Small intestine (tissue), 7 donors: ENCODE measurements at regions not wholly inside any gene's neighbourhood (a gene's known extent, or its start where the extent isn't known, plus 50 kb on each side); places are given as distances from the start of the nearest gene placed in this dataset.

Experiments used
- DNase-seq, 2 donors: peaks; one replicate each; pipeline versions ENCODE4 v3.0.0 to v3.0.0-alpha.2; 2013
- FAIRE-seq: peaks from 2 replicates; lab custom pipeline; 2012; peaks lifted over from hg19 to GRCh38; lab: Jason Lieb, UNC
- H3K27ac ChIP-seq, 3 donors: one replicate each; pipeline ENCODE4 v1.5.1; 2013; ENCODE audit warnings: low read length in 2 of 3, mild to moderate bottlenecking in 2 of 3, control low read depth in 1 of 3, inconsistent platforms in 1 of 3, low read depth in 1 of 3, moderate library complexity in 1 of 3
- H3K27me3 ChIP-seq, 3 donors: one replicate each; pipeline ENCODE4 v1.6.1; 2013; ENCODE audit warnings: low read length in 3 of 3, inconsistent platforms in 1 of 3; ENCODE audit not compliant: control insufficient read depth in 3 of 3, insufficient read depth in 3 of 3
- H3K36me3 ChIP-seq, 3 donors: one replicate each; pipeline ENCODE4 v1.6.1; 2013; ENCODE audit warnings: low read length in 3 of 3, inconsistent platforms in 1 of 3, low read depth in 1 of 3, mild to moderate bottlenecking in 1 of 3, moderate library complexity in 1 of 3; ENCODE audit not compliant: control insufficient read depth in 3 of 3, insufficient read depth in 2 of 3
- H3K4me1 ChIP-seq, 3 donors: one replicate each; pipeline ENCODE4 v1.6.1; 2013; ENCODE audit warnings: low read length in 2 of 3, inconsistent platforms in 1 of 3, low read depth in 1 of 3, mild to moderate bottlenecking in 1 of 3, moderate library complexity in 1 of 3; ENCODE audit not compliant: control insufficient read depth in 3 of 3, insufficient read depth in 2 of 3
- H3K4me3 ChIP-seq, 3 donors: one replicate each; pipeline ENCODE4 v1.5.1; 2013; ENCODE audit warnings: low read length in 3 of 3, control low read depth in 1 of 3, inconsistent platforms in 1 of 3, low read depth in 1 of 3, mild to moderate bottlenecking in 1 of 3, moderate library complexity in 1 of 3
- H3K9me3 ChIP-seq, 2 donors: one replicate each; pipeline ENCODE4 v1.6.1; 2013; ENCODE audit warnings: low read depth in 1 of 2, low read length in 1 of 2; ENCODE audit not compliant: control insufficient read depth in 2 of 2, insufficient read depth in 1 of 2
- WGBS, 3 donors: extraction: QIAGEN DNeasy Blood & Tissue Kit; methylation state at CpG; one replicate each; pipeline ENCODE4 v1.1.7; 2013; 5-methylcytosine and 5-hydroxymethylcytosine counted together
- donor health status: healthy with polysubstance abuse.
- donor health status: control.
- donor health status: control.
- donor health status: Bipolar disorder and iron deficiency.
- donor health status: healthy.

GRCh38 chrX:21056622-21057021 is 317.6 kb upstream of the CNKSR2 start:
- DNase-seq (no peak), FAIRE-seq (no peak)
- H3K27me3 ChIP-seq: no peaks in the 10 kb centered on the region
- H3K36me3 ChIP-seq: no peaks in the 10 kb centered on the region
- H3K4me1 ChIP-seq: no peaks in the 10 kb centered on the region
- peaks cover 2 to 4% of the 10 kb centered on the region in 2 donors for H3K9me3 ChIP-seq
- H3K27ac ChIP-seq: no peak overlapping the region
- WGBS, 3 donors: 81 to 91% (median 86%) methylated on average over 2 of the region's 2 CpGs
- no peak overlapping the region for H3K4me3 ChIP-seq

GRCh38 chrX:21047034-21047455 is 327.2 kb upstream of the CNKSR2 start:
- no peaks in the 10 kb centered on the region for H3K36me3 ChIP-seq
- DNase-seq (no peak), FAIRE-seq (no peak)
- H3K27ac ChIP-seq: no peak overlapping the region
- H3K4me3 ChIP-seq: no peak overlapping the region
- H3K9me3 ChIP-seq: no peaks in the 10 kb centered on the region
- no peaks in the 10 kb centered on the region for H3K4me1 ChIP-seq
- WGBS, 3 donors: 37 to 43% (median 39%) methylated on average over 2 of the region's 2 CpGs
- H3K27me3 ChIP-seq: no peaks in the 10 kb centered on the region

GRCh38 chrX:21014326-21014725 is 359.9 kb upstream of the CNKSR2 start:
- Histone ChIP-seq H3K36me3 (no peaks in the 10 kb centered on the region), H3K4me1 (no peaks in the 10 kb centered on the region), H3K4me3 (no peak overlapping the region), H3K27ac (no peak overlapping the region), H3K27me3 (no peaks in the 10 kb centered on the region), H3K9me3 (no peaks in the 10 kb centered on the region)
- no peak for DNase-seq
- FAIRE-seq: no peak
- 48 to 63% (median 53%) methylated on average over 2 of the region's 2 CpGs for WGBS, 3 donors

- no peak overlapping the region for H3K27ac ChIP-seq
- no peak for DNase-seq
- no peaks in the 10 kb centered on the region for H3K9me3 ChIP-seq
- H3K36me3 ChIP-seq: no peaks in the 10 kb centered on the region
- no peaks in the 10 kb centered on the region for H3K27me3 ChIP-seq
- 11 to 44% (median 36%) methylated on average over 2 of the region's 2 CpGs for whole genome bisulfite sequencing, 3 donors
- no peak for FAIRE-seq
- no peaks in the 10 kb centered on the region for H3K4me1 ChIP-seq
- no peak overlapping the region for H3K4me3 ChIP-seq
Measured at GRCh38 chrX:21004835-21005234, 369.4 kb upstream of the CNKSR2 start.

GRCh38 chrX:20995829-20996228 is 378.4 kb upstream of the CNKSR2 start:
- no peak for DNase-seq
- no peaks in the 10 kb centered on the region for H3K27me3 ChIP-seq
- H3K9me3 ChIP-seq: no peaks in the 10 kb centered on the region
- no peak for FAIRE-seq
- no peaks in the 10 kb centered on the region for H3K36me3 ChIP-seq
- H3K27ac ChIP-seq: no peak overlapping the region
- no peaks in the 10 kb centered on the region for H3K4me1 ChIP-seq
- H3K4me3 ChIP-seq: no peak overlapping the region
- WGBS, 3 donors: 27 to 51% (median 29%) methylated on average over 2 of the region's 2 CpGs

- no peak overlapping the region for H3K4me3 ChIP-seq
- no peaks in the 10 kb centered on the region for H3K9me3 ChIP-seq
- H3K27ac ChIP-seq: no peak overlapping the region
- no peak for DNase-seq
- H3K36me3 ChIP-seq: no peaks in the 10 kb centered on the region
- H3K27me3 ChIP-seq: no peaks in the 10 kb centered on the region
- no peak for FAIRE-seq
- no peaks in the 10 kb centered on the region for H3K4me1 ChIP-seq
- WGBS, 3 donors: 85 to 91% (median 90%) methylated on average over 3 of the region's 3 CpGs
Measured at GRCh38 chrX:20989361-20989760, 384.9 kb upstream of the CNKSR2 start.

GRCh38 chrX:20988804-20989203 is 385.4 kb upstream of the CNKSR2 start:
- no peak overlapping the region for H3K27ac ChIP-seq
- 79 to 93% (median 83%) methylated on average over 2 of the region's 2 CpGs for WGBS, 3 donors
- no peaks in the 10 kb centered on the region for H3K36me3 ChIP-seq
- no peaks in the 10 kb centered on the region for H3K9me3 ChIP-seq
- no peaks in the 10 kb centered on the region for H3K27me3 ChIP-seq
- H3K4me3 ChIP-seq: no peak overlapping the region
- FAIRE-seq (no peak), DNase-seq (no peak)
- H3K4me1 ChIP-seq: no peaks in the 10 kb centered on the region

- Histone ChIP-seq H3K4me1 (no peaks in the 10 kb centered on the region), H3K4me3 (no peak overlapping the region), H3K9me3 (no peaks in the 10 kb centered on the region), H3K27me3 (no peaks in the 10 kb centered on the region), H3K27ac (no peak overlapping the region), H3K36me3 (no peaks in the 10 kb centered on the region)
- no peak for DNase-seq
- FAIRE-seq: no peak
- WGBS, 3 donors: 61 to 83% (median 61%) methylated on average over 3 of the region's 3 CpGs
Measured at GRCh38 chrX:20988118-20988517, 386.1 kb upstream of the CNKSR2 start.

- no peak overlapping the region for H3K4me3 ChIP-seq
- H3K36me3 ChIP-seq: no peaks in the 10 kb centered on the region
- DNase-seq (no peak), FAIRE-seq (no peak)
- no peaks in the 10 kb centered on the region for H3K4me1 ChIP-seq
- H3K27ac ChIP-seq: no peak overlapping the region
- H3K27me3 ChIP-seq: no peaks in the 10 kb centered on the region
- 45 to 72% (median 63%) methylated on average over 1 of the region's 1 CpG for WGBS, 3 donors
- H3K9me3 ChIP-seq: no peaks in the 10 kb centered on the region
Measured at GRCh38 chrX:20980426-20980825, 393.8 kb upstream of the CNKSR2 start.
